MM.1S (cell line): ENCODE measurements at regions not wholly inside any gene's neighbourhood (a gene's known extent, or its start where the extent isn't known, plus 50 kb on each side); places are given as distances from the start of the nearest gene placed in this dataset.

Experiments
- DNase-seq: peaks from one replicate; pipeline ENCODE4 v3.0.0-alpha.2; 2015
- H2AFZ ChIP-seq: fragments of 300-600 bp; sonication (generic); 2 replicates; pipeline ENCODE4 v1.6.0; 2016; ENCODE audit warnings: antibody characterized with exemption, low read length
- H3F3A ChIP-seq: fragments of 300-600 bp; sonication (generic); 2 replicates; pipeline ENCODE4 v1.6.1; 2016; ENCODE audit warnings: mild to moderate bottlenecking, antibody characterized with exemption, low read length, moderate library complexity, mixed read lengths; ENCODE audit not compliant: insufficient read depth
- H3K27ac ChIP-seq: fragments of 300-600 bp; sonication (generic); 2 replicates; pipeline ENCODE4 v1.5.1; 2016; ENCODE audit warnings: mild to moderate bottlenecking, low read length
- H3K27me3 ChIP-seq: fragments of 300-600 bp; sonication (generic); replicated peaks from 2 replicates; pipeline ENCODE4 v1.6.0; 2016; ENCODE audit warnings: low read length; ENCODE audit not compliant: insufficient read depth
- H3K36me3 ChIP-seq: fragments of 300-600 bp; sonication (generic); replicated peaks from 2 replicates; pipeline ENCODE4 v1.6.1; 2016; ENCODE audit warnings: mild to moderate bottlenecking, low read length, mixed read lengths; ENCODE audit not compliant: insufficient read depth
- H3K4me1 ChIP-seq: fragments of 300-600 bp; sonication (generic); 2 replicates; pipeline ENCODE4 v1.6.1; 2016; ENCODE audit warnings: low read length, mixed read lengths
- H3K4me2 ChIP-seq: fragments of 300-600 bp; sonication (generic); 2 replicates; pipeline ENCODE4 v1.6.0; 2016; ENCODE audit warnings: low read depth, low read length
- H3K4me3 ChIP-seq: fragments of 300-600 bp; sonication (generic); 2 replicates; pipeline ENCODE4 v1.5.1; 2016; ENCODE audit warnings: low read length, mixed read lengths
- H3K79me2 ChIP-seq: fragments of 300-600 bp; sonication (generic); 2 replicates; pipeline ENCODE4 v1.6.1; 2016; ENCODE audit warnings: mixed run types, low read length, mixed read lengths
- H3K9ac ChIP-seq: fragments of 300-600 bp; sonication (generic); 2 replicates; pipeline ENCODE4 v1.6.1; 2016; ENCODE audit warnings: low read length, mixed read lengths
- H3K9me2 ChIP-seq: fragments of 300-600 bp; sonication (generic); replicated peaks from 2 replicates; pipeline ENCODE4 v1.6.1; 2016; ENCODE audit warnings: mild to moderate bottlenecking, low read length, mixed read lengths; ENCODE audit not compliant: insufficient read depth
- H3K9me3 ChIP-seq: fragments of 300-600 bp; sonication (generic); replicated peaks from 2 replicates; pipeline ENCODE4 v1.6.1; 2016; ENCODE audit warnings: mild to moderate bottlenecking, low read length, mixed read lengths; ENCODE audit not compliant: insufficient read depth
- H4K20me1 ChIP-seq: fragments of 300-600 bp; sonication (generic); 2 replicates; pipeline ENCODE4 v1.6.1; 2016; ENCODE audit warnings: mild to moderate bottlenecking, low read length, moderate library complexity, mixed read lengths; ENCODE audit not compliant: insufficient read depth
- EZH2 ChIP-seq: fragments of 300-600 bp; sonication (generic); optimal IDR thresholded peaks from 2 replicates; pipeline ENCODE3; 2017; ENCODE audit warnings: low read depth, mild to moderate bottlenecking, antibody characterized with exemption, low read length, mixed read lengths
- EZH2phosphoT487 ChIP-seq: fragments of 300-600 bp; sonication (generic); IDR thresholded peaks from 2 replicates; pipeline ENCODE4 v1.6.1; 2018; ENCODE audit warnings: antibody characterized with exemption, low read length
- TF ChIP-seq, protein P1 (sequence below): fragments of 300-600 bp; sonication (generic); IDR thresholded peaks from 2 replicates; pipeline ENCODE4 v1.5.1; 2016; ENCODE audit warnings: antibody characterized with exemption, low read length, mixed read lengths

DNA sequence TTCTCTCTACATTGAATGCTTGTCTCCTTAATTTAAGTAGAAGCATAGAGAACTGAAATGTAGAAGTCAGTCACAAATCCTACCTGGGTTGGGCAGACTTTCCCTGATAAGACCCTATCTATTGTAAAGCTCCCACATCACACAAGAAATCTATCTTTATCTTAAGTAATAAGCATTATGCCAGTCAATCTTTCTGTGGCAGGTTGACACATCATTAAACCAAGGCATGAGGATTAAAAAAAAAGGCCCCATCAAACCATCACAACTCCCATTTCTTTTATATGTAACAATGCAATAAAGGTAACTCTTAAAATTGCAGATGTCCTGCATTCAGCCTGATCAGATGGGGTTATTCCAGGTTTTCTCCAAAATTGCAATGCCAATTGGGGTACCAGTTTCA lies 311.8 kb downstream of the TOX3 start:
- Histone ChIP-seq H3K27me3 (no peaks in the 10 kb centered on the region), H3K36me3 (no peaks in the 10 kb centered on the region), H3K9me3 (no peaks in the 10 kb centered on the region), H3K9ac (no peak overlapping the region), H3K4me3 (no peak overlapping the region), H3K4me1 (no peaks in the 10 kb centered on the region), H3K9me2 (no peaks in the 10 kb centered on the region), H3K79me2 (no peaks in the 10 kb centered on the region), H3F3A (no peaks in the 10 kb centered on the region), H3K27ac (no peak overlapping the region), H4K20me1 (no peaks in the 10 kb centered on the region), H3K4me2 (no peak overlapping the region), H2AFZ (no peak overlapping the region)
- DNase-seq = no peak
- TF ChIP-seq EZH2phosphoT487 (no peak), EZH2 (no peak)
- TF ChIP-seq, protein P1, sequence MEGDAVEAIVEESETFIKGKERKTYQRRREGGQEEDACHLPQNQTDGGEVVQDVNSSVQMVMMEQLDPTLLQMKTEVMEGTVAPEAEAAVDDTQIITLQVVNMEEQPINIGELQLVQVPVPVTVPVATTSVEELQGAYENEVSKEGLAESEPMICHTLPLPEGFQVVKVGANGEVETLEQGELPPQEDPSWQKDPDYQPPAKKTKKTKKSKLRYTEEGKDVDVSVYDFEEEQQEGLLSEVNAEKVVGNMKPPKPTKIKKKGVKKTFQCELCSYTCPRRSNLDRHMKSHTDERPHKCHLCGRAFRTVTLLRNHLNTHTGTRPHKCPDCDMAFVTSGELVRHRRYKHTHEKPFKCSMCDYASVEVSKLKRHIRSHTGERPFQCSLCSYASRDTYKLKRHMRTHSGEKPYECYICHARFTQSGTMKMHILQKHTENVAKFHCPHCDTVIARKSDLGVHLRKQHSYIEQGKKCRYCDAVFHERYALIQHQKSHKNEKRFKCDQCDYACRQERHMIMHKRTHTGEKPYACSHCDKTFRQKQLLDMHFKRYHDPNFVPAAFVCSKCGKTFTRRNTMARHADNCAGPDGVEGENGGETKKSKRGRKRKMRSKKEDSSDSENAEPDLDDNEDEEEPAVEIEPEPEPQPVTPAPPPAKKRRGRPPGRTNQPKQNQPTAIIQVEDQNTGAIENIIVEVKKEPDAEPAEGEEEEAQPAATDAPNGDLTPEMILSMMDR = no peak

DNA sequence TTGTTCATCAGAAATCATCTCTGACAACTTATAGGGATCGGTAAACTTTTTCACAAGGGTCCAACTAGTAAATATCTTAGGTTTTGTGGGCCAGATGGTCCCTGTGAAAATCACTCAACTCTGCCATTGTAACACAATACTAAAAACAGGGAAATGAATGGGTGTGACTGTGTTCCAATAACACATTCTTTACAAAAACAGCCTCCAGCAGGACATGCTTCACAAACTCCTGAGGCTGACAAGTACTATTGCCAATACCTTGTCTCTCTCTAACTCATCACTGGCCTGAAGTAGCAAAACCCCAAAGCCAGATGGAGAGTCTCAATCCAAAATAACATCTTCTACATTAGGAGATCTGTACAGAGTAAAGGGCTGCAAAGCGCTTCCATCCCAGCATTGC lies 312.3 kb downstream of the TOX3 start:
- Histone ChIP-seq H3K36me3 (no peaks in the 10 kb centered on the region), H3K4me3 (no peak overlapping the region), H4K20me1 (no peaks in the 10 kb centered on the region), H3K27ac (no peak overlapping the region), H3K4me2 (no peak overlapping the region), H3K9ac (no peak overlapping the region), H3K4me1 (no peaks in the 10 kb centered on the region), H3K79me2 (no peaks in the 10 kb centered on the region), H3K9me2 (no peaks in the 10 kb centered on the region), H3K9me3 (no peaks in the 10 kb centered on the region), H2AFZ (no peak overlapping the region), H3K27me3 (no peaks in the 10 kb centered on the region), H3F3A (no peaks in the 10 kb centered on the region)
- DNase-seq = no peak
- TF ChIP-seq EZH2phosphoT487 (no peak), EZH2 (no peak)
- TF ChIP-seq, protein P1 = no peak

DNA sequence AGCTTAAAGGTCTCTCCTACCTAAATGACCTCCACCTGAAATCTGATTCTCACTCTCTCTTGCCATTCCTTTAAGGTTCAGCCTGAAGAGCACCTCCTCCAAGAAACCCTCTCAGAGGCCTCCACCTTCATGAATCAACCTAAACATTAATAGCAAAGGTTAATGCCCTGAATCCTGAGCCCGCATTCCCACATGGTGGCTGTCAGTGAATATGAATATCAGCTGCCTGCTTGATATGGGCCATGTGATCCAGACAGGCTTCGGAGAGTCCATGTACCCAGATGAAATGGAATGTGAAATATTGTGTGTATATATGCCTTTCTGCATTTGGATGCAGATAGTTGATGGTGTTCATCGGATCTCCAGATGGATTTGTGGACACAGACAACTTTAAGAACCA lies 317.5 kb downstream of the TOX3 start:
- Histone ChIP-seq H3K27ac (no peak overlapping the region), H3K36me3 (no peaks in the 10 kb centered on the region), H3K9me2 (no peaks in the 10 kb centered on the region), H3K4me3 (no peak overlapping the region), H3K27me3 (no peaks in the 10 kb centered on the region), H3K79me2 (no peaks in the 10 kb centered on the region), H3K9ac (no peak overlapping the region), H2AFZ (no peak overlapping the region), H3K4me1 (no peaks in the 10 kb centered on the region), H4K20me1 (no peaks in the 10 kb centered on the region), H3K4me2 (no peak overlapping the region), H3K9me3 (no peaks in the 10 kb centered on the region), H3F3A (no peaks in the 10 kb centered on the region)
- no peak for DNase-seq
- TF ChIP-seq EZH2 (no peak), EZH2phosphoT487 (no peak)
- TF ChIP-seq, protein P1 = no peak
